Cardiac fibroblast (primary cell): ENCODE measurements at regions not wholly inside any gene's neighbourhood (a gene's known extent, or its start where the extent isn't known, plus 50 kb on each side); places are given as distances from the start of the nearest gene placed in this dataset.

Experiments
- DNase-seq, 2 donors: peaks; one replicate each; pipeline versions ENCODE4 v3.0.0 to v3.0.0-alpha.2; 2010; ENCODE audit warnings: low read depth in 2 of 2
- H3K4me3 ChIP-seq, 2 donors: replicated peaks in 1 of 2; 1 replicate in 1 of 2; 2 replicates in 1 of 2; pipeline ENCODE4 v1.5.1; 2011; ENCODE audit warnings: low read depth in 2 of 2, low read length in 2 of 2, mild to moderate bottlenecking in 2 of 2, moderate library complexity in 1 of 2
- CTCF ChIP-seq: IDR thresholded peaks from one replicate; pipeline ENCODE4 v1.5.1; 2011; ENCODE audit warnings: low read depth, mild to moderate bottlenecking, low read length, inconsistent platforms

- no peak for DNase-seq
- no peak for TF ChIP-seq CTCF
- no peak overlapping the region for H3K4me3 ChIP-seq
Observed at GRCh38 chr5:133704411-133704810, 92.1 kb upstream of the FSTL4 start.

GRCh38 chr5:133703935-133704334 lies 91.6 kb upstream of the FSTL4 start:
- DNase-seq, result no peak
- no peak for TF ChIP-seq CTCF
- H3K4me3 ChIP-seq, result no peak overlapping the region

- DNase-seq, result no peak
- H3K4me3 ChIP-seq, result no peak overlapping the region
- TF ChIP-seq CTCF, result no peak
Observed at GRCh38 chr5:133702791-133703770, 90.7 kb upstream of the FSTL4 start.

- H3K4me3 ChIP-seq, result no peak overlapping the region
- TF ChIP-seq CTCF, result no peak
- DNase-seq, result no peak
Observed at GRCh38 chr5:133701871-133702270, 89.5 kb upstream of the FSTL4 start.

GRCh38 chr5:133700251-133700650 lies 87.9 kb upstream of the FSTL4 start:
- no peak for TF ChIP-seq CTCF

GRCh38 chr5:133698646-133699526 lies 86.5 kb upstream of the FSTL4 start:
- no peak for DNase-seq

More at GRCh38 chr5:133700251-133700650, 87.9 kb upstream of the FSTL4 start:
- DNase-seq, result no peak
- H3K4me3 ChIP-seq, result no peak overlapping the region

More at GRCh38 chr5:133698646-133699526, 86.5 kb upstream of the FSTL4 start:
- no peak for TF ChIP-seq CTCF
- no peak overlapping the region for H3K4me3 ChIP-seq
